ENCODE measurements at regions not wholly inside any gene's neighbourhood (a gene's known extent, or its start where the extent isn't known, plus 50 kb on each side); places are given as distances from the start of the nearest gene placed in this dataset.

- WGBS, 2 donors: 83 to 91% methylated on average over 15 of the region's 15 CpGs
- Histone ChIP-seq H3K9me3 (no peaks in the 10 kb centered on the region), H3K4me3 (no peak overlapping the region), H3K36me3 (ENCODE audit: low read depth, missing control alignments) (no peaks in the 10 kb centered on the region), H3K4me1 (no peaks in the 10 kb centered on the region), H3K27me3 (no peaks in the 10 kb centered on the region), H3K27ac (no peak overlapping the region)
- no peak for DNase-seq
- TF ChIP-seq CTCF (IDR thresholded peaks at IDR 0.05) (no peak), POLR2A (IDR thresholded peaks at IDR 0.05) (no peak)
- intact Hi-C loops (cut with DNase I; ENCODE audit: low total_unique reads): no loop called here
These were observed 263.7 kb upstream of the DAPK1 start for GRCh38 chr9:87233899-87234455.

GRCh38 chr9:87234854-87235253, 262.8 kb upstream of the DAPK1 start:
- H3K36me3 ChIP-seq (ENCODE audit: low read depth, missing control alignments): no peaks in the 10 kb centered on the region
- H3K4me3 ChIP-seq: no peak overlapping the region
- whole genome bisulfite sequencing, 2 donors: 80 to 94% methylated on average over 1 to 3 of the region's 3 CpGs
- no peaks in the 10 kb centered on the region for H3K9me3 ChIP-seq
- intact Hi-C loops (cut with DNase I; ENCODE audit: low total_unique reads): no loop called here
- H3K4me1 ChIP-seq: no peaks in the 10 kb centered on the region
- no peak for DNase-seq
- no peak overlapping the region for H3K27ac ChIP-seq
- no peaks in the 10 kb centered on the region for H3K27me3 ChIP-seq
- no peak for TF ChIP-seq POLR2A (IDR thresholded peaks at IDR 0.05)
- no peak for TF ChIP-seq CTCF (IDR thresholded peaks at IDR 0.05)

- Histone ChIP-seq H3K4me1 (no peaks in the 10 kb centered on the region), H3K36me3 (ENCODE audit: low read depth, missing control alignments) (no peaks in the 10 kb centered on the region), H3K4me3 (no peak overlapping the region), H3K27me3 (no peaks in the 10 kb centered on the region), H3K9me3 (no peaks in the 10 kb centered on the region), H3K27ac (no peak overlapping the region)
- 0 to 94% methylated on average over 1 of the region's 1 CpG for WGBS, 2 donors
- DNase-seq: no peak
- intact Hi-C loops (cut with DNase I; ENCODE audit: low total_unique reads): no loop called here
- no peak for TF ChIP-seq POLR2A (IDR thresholded peaks at IDR 0.05)
- no peak for TF ChIP-seq CTCF (IDR thresholded peaks at IDR 0.05)
These were observed 261.1 kb upstream of the DAPK1 start for GRCh38 chr9:87236546-87236945.

- 69 to 85% methylated on average over 4 of the region's 4 CpGs for WGBS, 2 donors
These were observed 260.3 kb upstream of the DAPK1 start for GRCh38 chr9:87237336-87237735.

More at GRCh38 chr9:87237336-87237735, 260.3 kb upstream of the DAPK1 start:
- Histone ChIP-seq H3K4me3 (no peak overlapping the region), H3K4me1 (no peaks in the 10 kb centered on the region), H3K27ac (no peak overlapping the region), H3K36me3 (ENCODE audit: low read depth, missing control alignments) (no peaks in the 10 kb centered on the region), H3K27me3 (no peaks in the 10 kb centered on the region), H3K9me3 (no peaks in the 10 kb centered on the region)
- no peak for DNase-seq
- TF ChIP-seq CTCF (IDR thresholded peaks at IDR 0.05) (no peak), POLR2A (IDR thresholded peaks at IDR 0.05) (no peak)
- intact Hi-C loops (cut with DNase I; ENCODE audit: low total_unique reads): no loop called here

Measured in testis (tissue), 2 donors.